ENCODE measurements at regions not wholly inside any gene's neighbourhood (a gene's known extent, or its start where the extent isn't known, plus 50 kb on each side); places are given as distances from the start of the nearest gene placed in this dataset.
"Not testable (repeated sequence)": the region's sequence is repeated elsewhere in the genome, so short reads cannot be mapped to it uniquely, and the experiment has no call there.

- TF ChIP-seq CTCF (IDR thresholded peaks at IDR 0.05; ENCODE audit: insufficient read depth, low read depth, low read length) = no peak
- peak; percentile 28 for DNase-seq (ENCODE audit: low read depth)
- no peak overlapping the region for H3K4me3 ChIP-seq (ENCODE audit: low read depth, low read length)
Observed at GRCh38 chr6:6980999-6981597, 126.7 kb upstream of the RREB1 start.

GRCh38 chr6:6981681-6982322, 126.0 kb upstream of the RREB1 start:
- H3K4me3 ChIP-seq (ENCODE audit: low read depth, low read length) = no peak overlapping the region
- no peak for TF ChIP-seq CTCF (IDR thresholded peaks at IDR 0.05; ENCODE audit: insufficient read depth, low read depth, low read length)
- DNase-seq (ENCODE audit: low read depth) = no peak

- no peak overlapping the region for H3K4me3 ChIP-seq (ENCODE audit: low read depth, low read length)
- no peak for DNase-seq (ENCODE audit: low read depth)
- no peak for TF ChIP-seq CTCF (IDR thresholded peaks at IDR 0.05; ENCODE audit: insufficient read depth, low read depth, low read length)
Observed at GRCh38 chr6:6982663-6983062, 125.1 kb upstream of the RREB1 start.

GRCh38 chr6:6984585-6985366, 123.0 kb upstream of the RREB1 start:
- no peak overlapping the region for H3K4me3 ChIP-seq (ENCODE audit: low read depth, low read length)
- no peak for DNase-seq (ENCODE audit: low read depth)
- no peak for TF ChIP-seq CTCF (IDR thresholded peaks at IDR 0.05; ENCODE audit: insufficient read depth, low read depth, low read length)

- no peak overlapping the region for H3K4me3 ChIP-seq (ENCODE audit: low read depth, low read length)
- DNase-seq (ENCODE audit: low read depth) = no peak
- no peak for TF ChIP-seq CTCF (IDR thresholded peaks at IDR 0.05; ENCODE audit: insufficient read depth, low read depth, low read length)
Observed at GRCh38 chr6:6986344-6986743, 121.4 kb upstream of the RREB1 start.

- H3K4me3 ChIP-seq (ENCODE audit: low read depth, low read length) = no peak overlapping the region
- no peak for DNase-seq (ENCODE audit: low read depth)
- TF ChIP-seq CTCF (IDR thresholded peaks at IDR 0.05; ENCODE audit: insufficient read depth, low read depth, low read length) = no peak
Observed at GRCh38 chr6:6987749-6988148, 120.0 kb upstream of the RREB1 start.

- not testable (repeated sequence) for DNase-seq (ENCODE audit: low read depth); H3K4me3 ChIP-seq (ENCODE audit: low read depth, low read length)
Observed at GRCh38 chr6:6990059-6990458, 117.7 kb upstream of the RREB1 start.

Measured in fibroblast of villous mesenchyme (primary cell).